H9 (cell line): ENCODE measurements at regions not wholly inside any gene's neighbourhood (a gene's known extent, or its start where the extent isn't known, plus 50 kb on each side); places are given as distances from the start of the nearest gene placed in this dataset.

Experiments used
- DNase-seq: peaks from one replicate; pipeline ENCODE4 v3.0.0-alpha.2; 2017
- H2AFZ ChIP-seq: one replicate; pipeline ENCODE4 v1.6.1; 2013; ENCODE audit warnings: mild to moderate bottlenecking, low read length, control low read depth, moderate library complexity
- H2AK5ac ChIP-seq: 2 replicates; pipeline ENCODE4 v1.6.1; 2013; ENCODE audit warnings: low read length, control low read depth, mixed read lengths; ENCODE audit not compliant: insufficient read length
- H2BK120ac ChIP-seq: one replicate; pipeline ENCODE4 v1.6.1; 2013; ENCODE audit warnings: low read depth, mild to moderate bottlenecking, low read length, control low read depth, inconsistent platforms; ENCODE audit not compliant: poor library complexity, severe bottlenecking
- H2BK12ac ChIP-seq: 2 replicates; pipeline ENCODE4 v1.6.1; 2013; ENCODE audit warnings: low read length, control low read depth, mixed read lengths, low read depth; ENCODE audit not compliant: insufficient read length
- H2BK15ac ChIP-seq: 2 replicates; pipeline ENCODE4 v1.6.1; 2013; ENCODE audit warnings: low read depth, low read length, control low read depth
- H2BK20ac ChIP-seq: one replicate; pipeline ENCODE4 v1.6.1; 2013; ENCODE audit warnings: low read depth, mild to moderate bottlenecking, low read length, control low read depth, inconsistent platforms; ENCODE audit not compliant: poor library complexity, severe bottlenecking
- H2BK5ac ChIP-seq: 2 replicates; pipeline ENCODE4 v1.6.1; 2013; ENCODE audit warnings: low read length, control low read depth, mixed read lengths; ENCODE audit not compliant: insufficient read length
- H3K14ac ChIP-seq: 2 replicates; pipeline ENCODE4 v1.6.1; 2013; ENCODE audit warnings: low read length, control low read depth; ENCODE audit not compliant: insufficient read depth
- H3K18ac ChIP-seq: 2 replicates; pipeline ENCODE4 v1.6.1; 2013; ENCODE audit warnings: low read depth, mild to moderate bottlenecking, mixed read lengths, low read length, control low read depth; ENCODE audit not compliant: insufficient read length
- H3K23ac ChIP-seq: 2 replicates; pipeline ENCODE4 v1.6.1; 2013; ENCODE audit warnings: low read length, control low read depth, mixed read lengths, low read depth; ENCODE audit not compliant: insufficient read length
- H3K23me2 ChIP-seq: 2 replicates; pipeline ENCODE4 v1.6.1; 2013; ENCODE audit warnings: low read depth, mild to moderate bottlenecking, mixed read lengths, low read length, control low read depth; ENCODE audit not compliant: insufficient read length, poor library complexity, severe bottlenecking
- H3K27ac ChIP-seq: 2 replicates; pipeline ENCODE4 v1.5.1; 2013; ENCODE audit warnings: low read length, control low read depth, mixed read lengths, low read depth; ENCODE audit not compliant: insufficient read length
- H3K27me3 ChIP-seq: 2 replicates; pipeline ENCODE4 v1.6.1; 2013; ENCODE audit warnings: low read length, control low read depth, inconsistent platforms; ENCODE audit not compliant: insufficient read depth
- H3K4ac ChIP-seq: 2 replicates; pipeline ENCODE4 v1.6.1; 2013; ENCODE audit warnings: low read depth, mild to moderate bottlenecking, control low read depth, inconsistent platforms, low read length, moderate library complexity
- H3K4me1 ChIP-seq: 2 replicates; pipeline ENCODE4 v1.6.1; 2013; ENCODE audit warnings: low read length, control low read depth, inconsistent platforms; ENCODE audit not compliant: insufficient read depth
- H3K4me2 ChIP-seq: 2 replicates; pipeline ENCODE4 v1.6.1; 2013; ENCODE audit warnings: low read length, control low read depth, mixed read lengths; ENCODE audit not compliant: insufficient read length, insufficient read depth
- H3K56ac ChIP-seq: 2 replicates; pipeline ENCODE4 v1.6.1; 2013; ENCODE audit warnings: low read depth, mild to moderate bottlenecking, mixed read lengths, low read length, control low read depth; ENCODE audit not compliant: insufficient read length
- H3K79me1 ChIP-seq: 2 replicates; pipeline ENCODE4 v1.6.1; 2013; ENCODE audit warnings: low read depth, mild to moderate bottlenecking, moderate library complexity, low read length, control low read depth, inconsistent platforms; ENCODE audit not compliant: insufficient read depth, poor library complexity, severe bottlenecking
- H3K79me2 ChIP-seq: 2 replicates; pipeline ENCODE4 v1.6.1; 2013; ENCODE audit warnings: low read length, control low read depth, inconsistent platforms; ENCODE audit not compliant: insufficient read depth
- H3K9ac ChIP-seq: 2 replicates; pipeline ENCODE4 v1.6.1; 2013; ENCODE audit warnings: low read length, control low read depth, mixed read lengths; ENCODE audit not compliant: insufficient read length; ENCODE audit errors: extremely low read depth
- H3K9me3 ChIP-seq: one replicate; pipeline ENCODE4 v1.6.1; 2013; ENCODE audit warnings: low read depth, low read length, inconsistent platforms; ENCODE audit not compliant: control insufficient read depth
- H3T11ph ChIP-seq: one replicate; pipeline ENCODE4 v1.6.1; 2013; ENCODE audit warnings: mild to moderate bottlenecking, low read length, control low read depth, inconsistent platforms
- H4K20me1 ChIP-seq: one replicate; pipeline ENCODE4 v1.6.1; 2013; ENCODE audit not compliant: control insufficient read depth, insufficient read length, insufficient read depth
- H4K5ac ChIP-seq: 2 replicates; pipeline ENCODE4 v1.6.1; 2013; ENCODE audit warnings: low read depth, mild to moderate bottlenecking, mixed read lengths, low read length, control low read depth; ENCODE audit not compliant: insufficient read length
- H4K8ac ChIP-seq: replicated peaks from 2 replicates; pipeline ENCODE4 v1.6.1; 2013; ENCODE audit warnings: low read length, control low read depth, mixed read lengths, low read depth; ENCODE audit not compliant: insufficient read length
- H4K91ac ChIP-seq: 2 replicates; pipeline ENCODE4 v1.6.1; 2013; ENCODE audit warnings: low read depth, mild to moderate bottlenecking, moderate library complexity, mixed read lengths, low read length, control low read depth; ENCODE audit not compliant: insufficient read length
- H3K27ac Mint-ChIP-seq, 3 experiments: 2 replicates in 2 of 3; 3 replicates in 1 of 3; pipeline ENCODE4 v1.8.0; 2020 to 2021; ENCODE audit warnings: mixed read lengths in 3 of 3, mild to moderate bottlenecking in 1 of 3, moderate library complexity in 1 of 3
- H3K27me3 Mint-ChIP-seq: 2 replicates; pipeline ENCODE4 v1.8.0; 2021; ENCODE audit warnings: low read depth, mild to moderate bottlenecking, moderate library complexity, mixed read lengths
- H3K36me3 Mint-ChIP-seq, 3 experiments: 2 replicates in 2 of 3; 3 replicates in 1 of 3; pipeline ENCODE4 v1.8.0; 2020 to 2021; ENCODE audit warnings: low read depth in 3 of 3, mixed read lengths in 3 of 3; ENCODE audit not compliant: insufficient read depth in 1 of 3
- H3K4me1 Mint-ChIP-seq, 2 experiments: 2 replicates each; pipeline ENCODE4 v1.8.0; 2020; ENCODE audit warnings: mixed read lengths in 2 of 2
- H3K4me3 Mint-ChIP-seq, 2 experiments: 2 replicates in 1 of 2; 3 replicates in 1 of 2; pipeline ENCODE4 v1.8.0; 2020 to 2021; ENCODE audit warnings: mild to moderate bottlenecking in 2 of 2, mixed read lengths in 2 of 2, moderate library complexity in 1 of 2
- H3K9me3 Mint-ChIP-seq, 2 experiments: 2 replicates in 1 of 2; 3 replicates in 1 of 2; pipeline ENCODE4 v1.8.0; 2020; ENCODE audit warnings: mild to moderate bottlenecking in 2 of 2, mixed read lengths in 2 of 2, moderate library complexity in 1 of 2
- WGBS: extraction: QIAGEN DNeasy Blood & Tissue Kit; methylation state at CpG from one replicate; pipeline ENCODE4 v1.1.7; 2013; ENCODE audit warnings: missing lambda C conversion rate, low lambda C conversion rate, mixed read lengths; ENCODE audit not compliant: insufficient read length; ENCODE audit errors: extremely low coverage; 5-methylcytosine and 5-hydroxymethylcytosine counted together
- TF ChIP-seq, protein P1 (sequence below): fragments of 200-600 bp; sonication (generic); conservative IDR thresholded peaks from 3 replicates; pipeline ENCODE4 v1.8.0; 2021; ENCODE audit warnings: antibody characterized with exemption, mild to moderate bottlenecking

DNA sequence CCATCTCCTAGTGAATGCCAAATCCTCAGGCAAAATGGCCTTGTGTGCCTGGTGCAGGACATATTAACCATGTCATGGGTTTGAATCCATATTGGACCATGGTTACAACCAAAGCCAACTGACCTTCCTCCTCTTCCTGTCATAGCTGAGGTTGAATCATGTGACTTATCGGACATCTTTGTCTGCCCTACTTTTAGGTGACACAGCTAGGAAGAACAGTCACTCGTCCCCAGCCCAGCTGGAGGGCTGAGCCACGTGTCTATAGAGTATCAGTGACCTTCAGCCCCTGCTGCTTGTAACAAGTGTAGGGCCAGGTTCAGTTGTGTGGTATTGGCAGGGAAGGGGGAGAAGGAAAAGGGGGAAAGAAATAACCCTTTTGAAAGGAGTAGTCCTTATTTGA, 225.2 kb downstream of the KTN1 start:
- Histone ChIP-seq H3K14ac (no peak overlapping the region), H2AFZ (no peak overlapping the region), H3K23ac (no peak overlapping the region), H3K4ac (no peak overlapping the region), H2BK15ac (no peak overlapping the region), H3K9ac (no peak overlapping the region), H3K27me3 (no peaks in the 10 kb centered on the region), H3T11ph (no peak overlapping the region), H3K79me1 (no peaks in the 10 kb centered on the region), H4K8ac (no peak overlapping the region), H4K91ac (no peak overlapping the region), H3K4me2 (no peak overlapping the region), H4K20me1 (no peaks in the 10 kb centered on the region), H3K79me2 (no peaks in the 10 kb centered on the region), H2BK5ac (no peak overlapping the region), H2AK5ac (no peak overlapping the region), H2BK12ac (no peak overlapping the region), H3K27ac (no peak overlapping the region), H2BK20ac (no peak overlapping the region), H3K4me1 (no peaks in the 10 kb centered on the region; the same call in none of the 2 replicates), H3K23me2 (no peaks in the 10 kb centered on the region), H4K5ac (no peak overlapping the region), H3K18ac (no peak overlapping the region), H2BK120ac (no peak overlapping the region), H3K9me3 (no peaks in the 10 kb centered on the region), H3K56ac (no peak overlapping the region)
- Mint-ChIP-seq H3K9me3 (peaks cover 10 to 15% of the 10 kb centered on the region in 2 experiments), H3K4me3 (no peak overlapping the region), H3K27ac (no peak overlapping the region; a peak in 1 of 7 replicates), H3K4me1 (peaks cover 17 to 20% of the 10 kb centered on the region in 2 experiments), H3K36me3 (peaks cover 3 to 13% (median 8%) of the 10 kb centered on the region in 3 experiments), H3K27me3 (0 out of 2 replicates have a peak, but pooled peaks cover 2% of the 10 kb centered on the region)
- DNase-seq = no peak
- TF ChIP-seq, protein P1, sequence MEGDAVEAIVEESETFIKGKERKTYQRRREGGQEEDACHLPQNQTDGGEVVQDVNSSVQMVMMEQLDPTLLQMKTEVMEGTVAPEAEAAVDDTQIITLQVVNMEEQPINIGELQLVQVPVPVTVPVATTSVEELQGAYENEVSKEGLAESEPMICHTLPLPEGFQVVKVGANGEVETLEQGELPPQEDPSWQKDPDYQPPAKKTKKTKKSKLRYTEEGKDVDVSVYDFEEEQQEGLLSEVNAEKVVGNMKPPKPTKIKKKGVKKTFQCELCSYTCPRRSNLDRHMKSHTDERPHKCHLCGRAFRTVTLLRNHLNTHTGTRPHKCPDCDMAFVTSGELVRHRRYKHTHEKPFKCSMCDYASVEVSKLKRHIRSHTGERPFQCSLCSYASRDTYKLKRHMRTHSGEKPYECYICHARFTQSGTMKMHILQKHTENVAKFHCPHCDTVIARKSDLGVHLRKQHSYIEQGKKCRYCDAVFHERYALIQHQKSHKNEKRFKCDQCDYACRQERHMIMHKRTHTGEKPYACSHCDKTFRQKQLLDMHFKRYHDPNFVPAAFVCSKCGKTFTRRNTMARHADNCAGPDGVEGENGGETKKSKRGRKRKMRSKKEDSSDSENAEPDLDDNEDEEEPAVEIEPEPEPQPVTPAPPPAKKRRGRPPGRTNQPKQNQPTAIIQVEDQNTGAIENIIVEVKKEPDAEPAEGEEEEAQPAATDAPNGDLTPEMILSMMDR = no peak
- WGBS = no CpG with 5 or more reads among the region's 3 CpGs
